RWPE1 (cell line): ENCODE measurements at regions not wholly inside any gene's neighbourhood (a gene's known extent, or its start where the extent isn't known, plus 50 kb on each side); places are given as distances from the start of the nearest gene placed in this dataset.
A peak's percentile ranks its signal among the peaks of the same experiment; 100 is the strongest.

Source experiments
- CTCF ChIA-PET: fragments of 350-600 bp; sonication (Branson Sonifier 250); formaldehyde crosslinking; extraction: SDS; loops from one replicate; lab custom pipeline; 2021; lab: Yijun Ruan, JAX
- POLR2A ChIA-PET: fragments of 400-600 bp; formaldehyde crosslinking; extraction: SDS; loops from one replicate; lab custom pipeline; 2020; ENCODE audit warnings: antibody characterized with exemption; ENCODE audit not compliant: low non-redundant PET; lab: Yijun Ruan, JAX
- DNase-seq: peaks from one replicate; pipeline ENCODE4 v3.0.0; 2012; ENCODE audit warnings: low spot score
- H3K27ac ChIP-seq: fragments of 450-650 bp; 2 replicates; pipeline ENCODE4 v1.5.1; 2017
- TF ChIP-seq, protein P1 (sequence below): fragments of 450-650 bp; conservative IDR thresholded peaks from 2 replicates; pipeline ENCODE4 v1.5.1; 2017; ENCODE audit warnings: low read depth, mild to moderate bottlenecking

DNA sequence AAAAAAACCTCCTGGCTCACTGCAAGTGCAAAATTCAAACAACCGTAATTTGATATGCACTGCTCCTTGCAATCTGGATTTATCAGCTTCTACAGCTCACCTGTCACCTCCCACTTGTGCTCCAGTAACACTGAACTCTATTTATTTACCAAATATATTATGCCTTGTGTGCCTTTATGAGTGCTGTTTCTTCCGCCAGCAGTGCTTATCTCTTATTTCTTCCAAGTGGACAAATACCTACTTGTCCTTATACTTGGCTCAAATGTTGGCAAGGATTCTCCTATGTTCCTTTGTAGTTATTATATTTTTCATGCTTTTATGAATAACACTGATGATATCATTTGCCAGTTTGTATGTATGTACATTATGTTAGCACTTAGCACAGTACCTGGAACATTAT is 145.7 kb upstream of the ARRDC3 start:
- TF ChIP-seq, protein P1, sequence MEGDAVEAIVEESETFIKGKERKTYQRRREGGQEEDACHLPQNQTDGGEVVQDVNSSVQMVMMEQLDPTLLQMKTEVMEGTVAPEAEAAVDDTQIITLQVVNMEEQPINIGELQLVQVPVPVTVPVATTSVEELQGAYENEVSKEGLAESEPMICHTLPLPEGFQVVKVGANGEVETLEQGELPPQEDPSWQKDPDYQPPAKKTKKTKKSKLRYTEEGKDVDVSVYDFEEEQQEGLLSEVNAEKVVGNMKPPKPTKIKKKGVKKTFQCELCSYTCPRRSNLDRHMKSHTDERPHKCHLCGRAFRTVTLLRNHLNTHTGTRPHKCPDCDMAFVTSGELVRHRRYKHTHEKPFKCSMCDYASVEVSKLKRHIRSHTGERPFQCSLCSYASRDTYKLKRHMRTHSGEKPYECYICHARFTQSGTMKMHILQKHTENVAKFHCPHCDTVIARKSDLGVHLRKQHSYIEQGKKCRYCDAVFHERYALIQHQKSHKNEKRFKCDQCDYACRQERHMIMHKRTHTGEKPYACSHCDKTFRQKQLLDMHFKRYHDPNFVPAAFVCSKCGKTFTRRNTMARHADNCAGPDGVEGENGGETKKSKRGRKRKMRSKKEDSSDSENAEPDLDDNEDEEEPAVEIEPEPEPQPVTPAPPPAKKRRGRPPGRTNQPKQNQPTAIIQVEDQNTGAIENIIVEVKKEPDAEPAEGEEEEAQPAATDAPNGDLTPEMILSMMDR = no peak
- ChIA-PET CTCF (interaction anchor here (0.5 to 0.6 kb wide), 2 partner anchors 109 to 1040 kb away, joined by 3 to 4 read pairs; no protein-coding TSS in a partner anchor), POLR2A (no interaction called here)
- DNase-seq = no peak
- no peak overlapping the region for H3K27ac ChIP-seq

GRCh38 chr5:91521785-91522184 is 138.7 kb upstream of the ARRDC3 start:
- no peak overlapping the region for H3K27ac ChIP-seq
- ChIA-PET CTCF (no interaction called here), POLR2A (no interaction called here)
- no peak for DNase-seq
- TF ChIP-seq, protein P1 = no peak

- TF ChIP-seq, protein P1 = no peak
- ChIA-PET POLR2A (no interaction called here), CTCF (no interaction called here)
- no peak overlapping the region for H3K27ac ChIP-seq
- peak; percentile 28 for DNase-seq
These were observed 138.2 kb upstream of the ARRDC3 start for GRCh38 chr5:91521334-91521733.

- TF ChIP-seq, protein P1 = no peak
- no peak for DNase-seq
- ChIA-PET POLR2A (no interaction called here), CTCF (no interaction called here)
- H3K27ac ChIP-seq = no peak overlapping the region
These were observed 131.3 kb upstream of the ARRDC3 start for GRCh38 chr5:91514400-91514799.

GRCh38 chr5:91503321-91503720 is 120.2 kb upstream of the ARRDC3 start:
- no peak overlapping the region for H3K27ac ChIP-seq
- CTCF ChIA-PET = no interaction called here
- POLR2A ChIA-PET = no interaction called here
- TF ChIP-seq, protein P1 = no peak
- no peak for DNase-seq

- H3K27ac ChIP-seq = no peak overlapping the region
- DNase-seq = no peak
- TF ChIP-seq, protein P1 = no peak
- ChIA-PET POLR2A (no interaction called here), CTCF (interaction anchor here (0.5 to 2.3 kb wide), 6 partner anchors 141 to 882 kb away, joined by 3 to 7 read pairs (median 4); no protein-coding TSS in a partner anchor)
These were observed 117.6 kb upstream of the ARRDC3 start for GRCh38 chr5:91500758-91501157.
